IMR-90 (cell line): ENCODE measurements at regions not wholly inside any gene's neighbourhood (a gene's known extent, or its start where the extent isn't known, plus 50 kb on each side); places are given as distances from the start of the nearest gene placed in this dataset.

Experiments
- CEBPB ChIP-seq: IDR thresholded peaks from 2 replicates; pipeline ENCODE4 v1.6.1; 2012; ENCODE audit warnings: low read depth, low read length, improper control_type of control experiment
- CTCF ChIP-seq: conservative IDR thresholded peaks from 2 replicates; pipeline ENCODE4 v1.5.1; 2012; ENCODE audit warnings: mild to moderate bottlenecking, low read depth, low read length, improper control_type of control experiment
- POLR2A ChIP-seq: IDR thresholded peaks from 2 replicates; pipeline ENCODE4 v1.6.1; 2012; ENCODE audit warnings: mild to moderate bottlenecking, low read depth, low read length
- RCOR1 ChIP-seq: IDR thresholded peaks from 2 replicates; pipeline ENCODE4 v1.6.1; 2012; ENCODE audit warnings: mild to moderate bottlenecking, low read length, improper control_type of control experiment; ENCODE audit not compliant: insufficient replicate concordance
- SMC3 ChIP-seq: fragments of 150-350 bp; IDR thresholded peaks from 2 replicates; pipeline ENCODE4 v1.6.1; 2016; ENCODE audit warnings: low read depth, mild to moderate bottlenecking, antibody characterized with exemption, low read length, moderate library complexity
- USF2 ChIP-seq: fragments of 150-350 bp; IDR thresholded peaks from 2 replicates; pipeline ENCODE4 v1.6.1; 2017; ENCODE audit warnings: mild to moderate bottlenecking, antibody characterized with exemption, low read length, low read depth

- TF ChIP-seq POLR2A (no peak), CTCF (no peak), RCOR1 (no peak), CEBPB (no peak), SMC3 (no peak), USF2 (no peak)
Observed at GRCh38 chr3:76502076-76502475, 537.8 kb upstream of the ROBO2 start.
